B cell (primary cell): ENCODE measurements at regions not wholly inside any gene's neighbourhood (a gene's known extent, or its start where the extent isn't known, plus 50 kb on each side); places are given as distances from the start of the nearest gene placed in this dataset.

Experiments
- CTCF ChIP-seq: fragments of 200-600 bp; IDR thresholded peaks from one replicate; pipeline ENCODE4 v1.8.0; 2022; ENCODE audit warnings: antibody characterized with exemption, mild to moderate bottlenecking
- EZH2 ChIP-seq: IDR thresholded peaks from 2 replicates; pipeline ENCODE4 v1.6.1; 2012; ENCODE audit warnings: borderline replicate concordance, low read depth, mild to moderate bottlenecking, moderate library complexity, low read length; ENCODE audit not compliant: insufficient read depth, poor library complexity, severe bottlenecking

DNA sequence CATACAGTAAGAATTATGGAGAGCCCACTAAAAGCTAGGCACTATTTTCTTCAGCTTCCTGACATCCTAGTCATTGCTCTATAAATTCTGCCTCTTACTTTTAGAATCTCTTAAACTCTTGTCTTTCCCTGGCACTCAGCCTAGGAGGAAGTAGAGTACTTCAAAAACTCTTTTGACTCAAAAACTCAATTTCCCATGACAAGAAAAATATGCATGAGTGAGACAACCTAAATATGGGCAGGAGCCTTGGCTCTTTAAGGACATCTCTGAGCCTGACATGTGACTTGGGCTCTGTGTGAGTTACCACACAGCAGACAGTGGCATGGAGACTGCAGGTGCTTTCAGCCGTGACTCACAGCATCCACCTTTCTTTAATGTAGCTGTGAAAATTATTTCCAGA lies 97.5 kb upstream of the CCDC179 start:
- TF ChIP-seq CTCF (no peak), EZH2 (no peak)
